Medulla oblongata (tissue), 1 donor: ENCODE measurements at regions not wholly inside any gene's neighbourhood (a gene's known extent, or its start where the extent isn't known, plus 50 kb on each side); places are given as distances from the start of the nearest gene placed in this dataset.
A peak's percentile ranks its signal among the peaks of the same experiment; 100 is the strongest.

Experiments
- DNase-seq: peaks from one replicate; pipeline ENCODE4 v3.0.0-alpha.2; 2015; ENCODE audit errors: extremely low spot score

DNA sequence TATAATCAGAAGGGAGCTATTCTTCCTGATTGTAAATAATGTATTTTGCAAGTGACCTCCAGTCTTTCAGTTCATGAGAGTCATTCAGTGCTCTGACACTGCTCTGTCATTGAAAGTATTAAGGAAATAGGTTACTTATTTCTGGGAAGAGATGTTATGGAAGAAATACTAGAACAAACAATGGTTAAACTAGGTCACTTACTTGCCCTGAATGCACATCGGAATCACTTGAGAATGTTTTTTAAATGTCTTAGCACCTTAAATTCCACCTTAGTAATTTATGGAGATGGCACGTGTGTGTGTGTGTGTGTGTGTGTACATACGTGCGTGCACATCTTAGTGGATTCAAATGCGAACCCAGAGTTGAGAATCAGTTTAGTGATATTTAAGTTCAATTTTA is 126.6 kb upstream of the KCNH7 start:
- no peak for DNase-seq

DNA sequence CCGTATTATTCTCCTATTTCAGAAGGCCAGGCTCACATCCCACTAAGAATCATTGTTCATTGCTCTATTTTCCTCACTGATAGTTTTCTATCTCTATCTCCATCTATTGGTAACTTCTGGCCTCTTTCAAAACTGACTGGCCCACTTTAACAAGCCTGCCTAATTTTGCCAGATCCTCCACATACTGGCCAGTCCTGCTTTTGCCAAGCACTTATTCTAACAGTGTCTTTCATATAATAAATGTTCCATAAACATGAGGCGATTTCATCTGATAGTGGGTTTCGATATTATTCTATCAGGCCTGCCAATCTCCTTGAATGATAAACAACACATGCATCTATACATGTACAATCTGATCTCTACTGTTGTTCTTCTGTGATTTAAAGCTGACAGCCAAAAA is 125.9 kb upstream of the KCNH7 start:
- no peak for DNase-seq

DNA sequence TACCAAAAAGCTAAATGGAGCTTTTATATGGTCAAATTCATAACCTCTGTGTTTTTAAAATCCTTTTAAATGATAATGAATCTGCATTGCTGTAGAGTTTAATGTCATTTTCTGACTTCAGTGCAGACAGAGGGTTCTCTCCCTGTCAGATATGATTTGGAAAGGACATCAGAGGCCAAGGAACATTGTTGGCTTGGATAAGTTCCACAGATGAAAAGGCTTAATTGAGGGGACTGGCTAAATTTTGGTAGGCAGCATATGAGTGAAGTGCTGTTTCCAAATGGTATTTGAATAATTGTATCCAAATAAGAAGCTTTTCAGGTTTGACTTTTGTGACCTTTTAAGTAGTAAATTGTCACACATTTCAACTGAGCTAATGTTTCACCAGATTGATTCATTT is 124.6 kb upstream of the KCNH7 start:
- no peak for DNase-seq

DNA sequence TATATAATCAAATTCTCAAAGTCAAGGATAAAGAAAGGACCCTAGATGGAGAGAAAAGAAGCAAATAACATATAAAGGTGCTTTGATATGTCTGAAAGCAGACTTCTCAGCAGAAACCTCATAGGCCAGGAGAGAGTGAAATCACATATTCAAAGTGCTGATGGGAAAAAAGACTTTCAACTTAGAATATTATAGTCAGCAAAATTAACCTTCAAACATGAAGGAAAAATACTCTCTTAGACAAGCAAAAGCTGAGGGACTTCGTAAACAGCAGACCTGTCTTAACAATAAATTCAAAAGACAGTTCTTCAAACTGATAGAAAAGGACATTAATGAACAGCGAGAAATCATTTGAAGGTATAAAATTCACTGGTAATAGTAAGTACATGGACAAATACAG is 107.2 kb upstream of the KCNH7 start:
- no peak for DNase-seq

DNA sequence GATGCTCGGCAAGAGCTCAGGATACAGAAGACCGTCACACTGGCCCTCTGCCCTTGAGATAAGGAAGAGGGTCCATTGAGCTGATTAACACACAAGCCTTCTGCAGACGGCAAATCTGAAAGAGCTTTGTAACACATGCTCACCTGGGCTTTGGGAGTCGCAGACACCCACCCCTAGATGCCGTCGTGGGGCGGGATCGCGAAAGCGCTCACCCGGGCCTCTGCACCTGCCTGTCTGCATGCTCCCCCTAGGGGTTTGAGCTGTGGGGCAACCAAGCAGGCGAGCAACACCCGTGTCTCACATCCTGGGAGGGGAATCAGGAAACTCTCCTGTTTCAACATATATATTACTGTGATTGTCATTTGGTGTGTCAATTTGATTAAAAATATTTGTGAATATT is 99.8 kb upstream of the KCNH7 start:
- DNase-seq = no peak

DNA sequence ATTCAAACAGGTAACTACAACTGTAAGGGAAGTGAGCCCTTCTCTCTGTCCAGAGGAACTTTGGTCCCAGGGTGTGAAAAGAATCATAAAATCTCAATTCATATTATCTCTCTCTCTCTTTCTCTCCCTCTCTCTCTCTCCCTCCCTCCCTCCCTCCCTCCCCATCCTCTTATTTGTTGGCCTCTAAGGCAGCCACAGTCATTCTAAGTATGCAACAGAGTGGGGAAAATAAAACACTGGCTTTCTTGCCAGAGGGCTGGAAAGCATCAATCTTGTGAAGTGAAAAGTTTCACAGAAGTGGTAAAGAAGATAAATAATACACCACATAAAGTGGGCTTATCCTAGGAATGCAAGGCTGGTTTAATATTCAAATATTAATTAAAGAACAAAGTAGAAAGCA is 95.6 kb upstream of the KCNH7 start:
- DNase-seq = no peak

DNA sequence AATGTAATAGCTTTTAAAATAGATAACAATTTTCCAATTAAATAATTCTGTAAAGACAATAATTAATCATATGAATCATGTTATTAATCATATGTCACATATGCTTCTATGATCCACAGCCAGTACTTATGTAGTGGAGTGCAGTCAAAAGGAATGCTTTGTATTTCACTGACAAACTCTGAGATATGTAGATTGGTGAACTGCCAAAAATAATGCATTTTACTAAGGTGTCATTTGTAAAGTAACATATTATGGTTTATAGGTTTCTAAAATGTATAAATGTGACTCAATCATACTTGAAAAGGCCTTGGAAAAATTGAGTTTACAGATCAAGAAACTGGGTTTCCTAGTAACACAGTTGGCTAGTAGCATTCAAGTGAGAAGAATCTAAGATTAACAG is 93.8 kb upstream of the KCNH7 start:
- DNase-seq = no peak

DNA sequence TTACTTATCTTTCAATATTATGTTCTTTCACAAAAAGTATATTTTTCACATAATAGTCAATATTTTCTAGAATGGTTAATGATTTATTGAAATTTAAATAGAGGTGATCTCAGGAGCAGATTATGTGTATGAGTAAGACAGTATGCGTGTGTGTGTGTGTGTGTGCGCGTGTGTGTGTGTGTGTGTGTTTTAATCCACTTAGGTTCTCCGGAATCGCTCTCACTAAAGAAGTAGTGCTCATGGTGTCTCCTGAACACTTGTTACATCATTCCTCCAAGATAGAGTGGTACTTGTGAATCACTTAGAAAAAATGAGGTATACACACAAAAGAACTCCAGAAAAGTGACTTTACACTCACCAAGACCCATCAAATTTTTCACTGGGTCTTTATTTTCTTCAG is 91.0 kb upstream of the KCNH7 start:
- DNase-seq = no peak

DNA sequence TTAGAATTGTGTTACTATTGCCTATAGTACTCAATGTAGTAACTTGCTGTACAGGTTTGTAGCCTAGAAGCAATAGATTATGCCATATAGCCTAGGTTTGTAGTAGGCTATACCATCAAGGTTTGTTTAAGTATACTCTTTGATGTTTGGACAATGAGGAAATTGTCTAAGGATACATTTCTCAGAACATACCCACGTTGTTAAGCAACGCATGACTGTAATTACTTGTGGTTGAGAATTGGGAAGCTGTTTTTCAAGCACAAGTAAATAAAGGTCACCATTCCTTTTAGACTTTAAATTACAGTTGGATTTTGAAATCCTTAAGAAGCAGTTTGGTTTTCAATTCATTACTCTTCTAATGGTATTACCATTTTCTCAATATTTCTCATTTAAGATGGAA is 89.8 kb upstream of the KCNH7 start:
- no peak for DNase-seq

DNA sequence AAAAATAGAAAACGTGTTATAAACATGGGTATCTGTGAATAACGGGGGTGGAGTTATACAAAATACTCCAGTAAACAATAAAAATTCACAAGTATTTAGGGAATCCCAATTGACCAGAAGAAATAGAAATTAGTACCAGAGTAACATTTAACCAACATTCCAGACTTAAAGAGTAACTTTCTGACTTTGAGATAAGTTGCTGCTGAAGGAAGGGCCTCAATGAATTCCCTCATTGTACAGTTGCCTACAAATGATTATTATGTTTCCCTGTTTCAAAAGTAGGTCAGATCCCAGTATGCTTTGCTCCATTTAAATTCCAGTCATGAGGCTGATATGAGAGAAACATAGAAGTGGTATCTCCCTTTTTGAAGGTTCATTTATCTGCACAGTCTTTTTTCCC is 88.3 kb upstream of the KCNH7 start:
- no peak for DNase-seq

DNA sequence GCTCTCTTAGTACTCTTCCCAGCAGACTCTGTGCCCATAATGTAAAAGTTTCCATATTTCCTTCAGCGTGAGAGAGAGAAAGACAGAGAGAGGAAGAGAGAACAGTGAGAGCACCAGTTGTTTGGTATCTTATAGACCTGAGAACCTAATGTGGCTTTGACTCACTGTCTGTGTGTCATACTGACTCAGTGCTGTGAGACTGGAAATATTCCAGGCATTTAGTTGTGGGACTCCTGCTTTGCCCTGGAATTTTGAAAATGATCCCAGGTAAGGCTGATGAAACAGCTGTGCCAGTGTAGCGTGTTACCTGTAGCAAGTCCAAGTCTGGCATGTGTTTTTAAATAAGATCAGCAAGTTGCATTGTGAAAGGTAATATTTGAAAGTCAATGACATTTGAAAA is 87.9 kb upstream of the KCNH7 start:
- no peak for DNase-seq

DNA sequence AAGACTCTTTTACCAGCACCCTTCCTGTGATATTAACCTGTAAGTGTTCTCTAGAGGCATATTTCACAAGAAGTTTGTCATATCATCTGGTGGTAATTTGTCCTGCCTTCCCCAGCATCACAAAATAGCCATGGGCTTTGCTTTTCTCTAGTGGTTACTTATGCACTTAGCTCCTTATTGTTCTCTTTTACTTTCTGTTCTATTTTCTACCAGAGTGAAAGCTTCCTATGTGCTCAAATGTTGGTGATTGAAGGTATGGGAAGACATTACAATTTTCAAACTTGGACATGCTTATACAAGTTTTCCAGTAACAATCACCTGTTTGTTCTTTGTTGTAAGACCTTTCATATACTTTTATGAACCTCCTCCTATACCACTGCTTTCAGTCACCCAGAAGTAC is 87.0 kb upstream of the KCNH7 start:
- DNase-seq = no peak

DNA sequence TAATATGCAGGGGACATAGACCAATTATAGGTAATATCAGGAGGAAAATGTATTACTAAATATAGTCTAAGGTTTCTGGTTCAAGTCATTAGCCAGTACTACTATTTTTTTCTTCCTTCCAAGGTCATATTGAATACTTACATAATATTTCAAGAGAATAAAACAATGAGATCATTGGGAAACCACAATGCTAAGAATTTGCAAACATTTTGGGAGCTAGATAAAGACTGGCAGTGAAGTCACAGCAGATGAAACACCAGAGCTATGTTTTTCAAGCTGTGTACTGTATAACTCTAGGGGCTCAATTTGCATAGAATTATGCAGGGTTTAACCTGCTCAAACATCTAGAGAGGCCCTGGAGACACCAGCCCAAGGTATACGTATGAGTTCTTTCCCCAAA is 80.5 kb upstream of the KCNH7 start:
- no peak for DNase-seq

DNA sequence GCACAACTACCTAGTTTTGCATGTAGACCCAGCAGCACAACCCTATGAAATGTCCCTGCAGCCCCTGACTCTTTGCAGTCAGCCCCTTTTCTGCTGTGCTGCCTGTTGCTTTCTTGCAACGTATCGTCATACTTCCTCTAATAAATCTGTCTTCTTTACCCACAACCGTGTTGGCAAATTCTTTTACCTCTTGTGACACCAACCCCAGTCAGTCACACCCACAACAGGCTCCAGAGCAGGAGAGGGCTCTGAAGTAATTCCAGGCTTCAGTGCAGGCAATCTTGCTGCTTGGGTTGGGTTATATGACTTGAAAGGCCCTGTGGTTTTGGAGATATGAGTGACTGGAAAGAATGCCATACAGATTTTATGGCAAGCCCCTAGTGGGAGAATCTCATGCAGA is 79.1 kb upstream of the KCNH7 start:
- DNase-seq = no peak

DNA sequence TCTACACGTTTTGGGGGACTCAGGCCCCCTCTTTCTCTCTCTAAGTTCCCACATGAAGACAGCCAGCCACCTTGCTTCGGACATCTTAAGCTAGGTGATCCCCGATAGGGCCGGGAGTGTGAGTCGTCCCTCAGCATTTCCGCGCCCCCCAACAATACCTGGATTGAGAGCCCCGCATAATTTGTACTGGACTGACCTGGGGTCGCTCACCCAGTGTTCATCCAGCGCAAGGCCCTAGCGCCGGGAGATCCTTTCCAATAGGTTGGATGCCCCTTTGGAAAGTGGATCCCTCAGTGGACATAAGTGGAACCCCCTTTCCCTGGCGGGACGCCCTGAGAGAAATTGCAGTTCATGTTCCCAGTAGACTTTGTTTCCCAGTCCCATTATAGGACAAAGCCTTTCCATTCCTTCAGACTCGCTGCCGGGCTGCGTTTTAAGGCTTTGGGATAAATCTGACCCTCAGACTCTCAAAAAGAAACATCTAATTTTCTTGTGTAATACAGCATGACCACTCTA is 77.8 kb upstream of the KCNH7 start:
- no peak for DNase-seq

DNA sequence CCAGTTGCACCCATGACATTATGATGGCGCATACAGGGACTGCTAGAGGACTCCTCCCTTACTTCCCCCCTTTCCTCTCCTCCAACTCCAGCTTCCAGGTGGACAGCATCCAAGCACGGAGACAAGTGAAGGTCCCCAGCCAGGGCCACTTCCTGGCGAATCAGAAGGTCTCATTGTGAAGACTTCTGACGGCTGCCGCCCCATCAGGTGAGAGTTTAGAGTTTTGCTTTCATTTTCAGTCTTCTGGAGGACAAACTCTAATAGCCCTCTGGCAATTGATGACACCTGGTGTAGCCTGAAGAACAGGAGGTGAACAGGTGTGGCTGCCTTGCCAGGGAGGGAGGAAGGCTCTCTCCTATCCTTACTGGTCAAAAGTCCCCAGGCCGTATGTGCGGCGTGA is 77.3 kb upstream of the KCNH7 start:
- DNase-seq = no peak

DNA sequence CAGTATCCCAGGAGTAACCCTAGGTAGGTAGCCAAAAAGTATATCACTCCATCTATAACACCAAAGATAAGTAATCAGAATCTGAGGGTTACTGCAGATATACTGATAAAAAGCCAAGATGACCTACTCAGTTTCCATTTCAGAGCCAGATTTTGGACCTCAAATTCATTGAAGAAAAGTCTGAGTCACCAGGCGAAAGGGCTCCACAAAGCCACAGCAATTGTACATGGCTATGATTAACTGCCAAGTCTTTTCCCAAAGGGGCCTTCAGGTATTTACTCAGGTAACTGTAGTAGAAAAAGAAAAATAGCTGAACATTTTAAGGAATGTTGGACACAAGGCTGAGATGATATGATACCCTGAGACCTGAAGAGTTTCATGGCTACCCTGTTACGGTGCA is 75.6 kb upstream of the KCNH7 start:
- no peak for DNase-seq

DNA sequence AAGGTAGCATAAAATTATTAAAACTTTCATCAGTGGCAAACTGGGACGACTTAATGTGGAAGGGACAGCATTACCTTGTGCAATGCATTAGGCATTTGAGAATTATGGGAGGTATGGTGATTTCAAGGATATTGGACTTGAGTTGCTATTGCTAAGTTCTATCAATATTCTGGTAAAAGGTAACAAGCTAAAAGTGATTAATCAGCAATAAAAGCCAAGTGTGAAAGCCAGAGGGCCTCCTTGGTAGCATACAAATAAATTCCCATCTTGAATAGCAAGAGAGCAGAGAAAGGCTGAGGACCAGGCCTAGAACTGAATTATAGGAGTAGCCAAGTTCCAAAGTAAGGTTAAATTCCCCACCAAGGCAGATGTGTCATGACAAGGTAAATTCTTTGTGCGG is 74.2 kb upstream of the KCNH7 start:
- no peak for DNase-seq

DNA sequence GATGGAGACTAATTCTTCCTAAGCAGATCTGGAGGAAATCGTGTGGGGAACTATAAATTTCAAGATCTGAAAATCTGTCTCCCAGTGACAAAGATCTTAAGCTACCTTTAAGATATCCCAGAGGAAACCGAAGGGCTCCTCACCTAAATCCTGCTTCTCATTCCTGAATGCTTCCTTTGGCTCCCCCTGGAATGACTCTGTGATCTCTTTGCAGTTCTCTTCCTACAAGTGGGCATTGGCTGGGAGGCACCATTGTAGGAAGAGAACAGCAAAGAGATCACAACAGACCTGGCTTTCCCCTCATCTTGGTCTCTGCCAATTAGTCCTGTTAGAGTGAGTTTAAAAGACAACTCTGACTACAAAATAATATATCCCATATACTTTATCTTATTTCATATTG is 70.0 kb upstream of the KCNH7 start:
- no peak for DNase-seq

DNA sequence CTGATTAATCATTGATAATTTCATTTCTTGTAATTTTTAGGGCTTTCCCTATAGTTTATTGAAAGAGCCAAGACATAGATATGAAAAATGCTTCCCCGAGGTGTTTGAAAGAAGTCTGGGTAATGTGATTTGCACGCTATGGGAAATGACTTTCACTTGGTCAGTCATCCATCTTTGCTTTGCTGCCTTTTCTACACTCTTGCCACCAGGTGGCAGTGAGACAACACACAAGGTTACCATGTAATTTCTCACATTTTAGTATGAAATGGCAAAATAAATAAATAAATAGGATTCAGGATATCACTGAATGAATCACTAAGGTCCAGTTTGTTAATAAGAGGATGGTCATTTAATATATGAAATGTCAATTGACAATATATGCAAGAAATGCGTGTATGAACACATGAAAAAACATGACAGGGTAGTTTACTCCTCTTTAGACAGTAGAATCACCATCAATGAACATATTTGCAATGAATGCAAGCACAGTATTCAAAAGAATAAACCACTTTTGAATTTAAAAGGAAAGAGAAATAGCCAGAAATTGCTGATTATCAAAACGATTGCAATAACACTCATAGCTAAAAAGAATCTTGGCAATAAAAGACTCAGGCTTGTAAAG is 52.2 kb upstream of the KCNH7 start:
- peak; percentile 67 for DNase-seq

DNA sequence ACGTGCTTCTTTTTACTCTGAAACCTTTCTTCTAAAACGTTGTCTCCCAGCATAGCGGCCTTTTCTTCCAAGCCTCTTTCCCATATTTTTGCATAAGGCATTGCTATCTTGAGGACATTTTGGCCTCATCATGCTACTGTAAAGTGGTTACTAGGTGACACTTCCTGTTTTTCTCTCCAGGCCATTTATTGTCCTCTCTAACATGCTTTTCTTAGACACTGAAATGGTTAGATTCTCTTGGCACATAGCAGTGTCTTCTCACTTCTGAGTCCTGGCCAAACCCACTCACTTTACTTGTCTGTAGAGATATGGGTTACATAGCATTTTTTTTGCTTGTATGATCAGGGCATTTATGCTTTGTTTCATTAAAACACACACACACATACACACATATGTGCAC is 50.1 kb upstream of the KCNH7 start:
- DNase-seq = no peak
